Endodermal cell (in vitro differentiated cells): ENCODE measurements at regions not wholly inside any gene's neighbourhood (a gene's known extent, or its start where the extent isn't known, plus 50 kb on each side); places are given as distances from the start of the nearest gene placed in this dataset.

Experiments used
- DNase-seq: peaks from one replicate; pipeline ENCODE4 v3.0.0-alpha.2; 2017
- H3K27ac ChIP-seq: 2 replicates; pipeline ENCODE4 v1.5.1; 2013; ENCODE audit warnings: mild to moderate bottlenecking, low read depth, low read length, moderate library complexity
- H3K27me3 ChIP-seq: 2 replicates; pipeline ENCODE4 v1.6.1; 2013; ENCODE audit warnings: mild to moderate bottlenecking, low read length, moderate library complexity; ENCODE audit not compliant: insufficient read depth, control insufficient read depth, poor library complexity, severe bottlenecking
- H3K36me3 ChIP-seq: 2 replicates; pipeline ENCODE4 v1.7.0; 2013; ENCODE audit warnings: mild to moderate bottlenecking, low read length, moderate library complexity; ENCODE audit not compliant: control insufficient read depth, insufficient read depth
- H3K4me1 ChIP-seq: one replicate; pipeline ENCODE4 v1.7.0; 2013; ENCODE audit warnings: low read length; ENCODE audit not compliant: control insufficient read depth, insufficient read depth
- H3K4me3 ChIP-seq: 2 replicates; pipeline ENCODE4 v1.5.1; 2013; ENCODE audit warnings: mild to moderate bottlenecking, low read length, moderate library complexity
- H3K9ac ChIP-seq: 2 replicates; pipeline ENCODE4 v1.6.1; 2013; ENCODE audit warnings: mild to moderate bottlenecking, low read length, moderate library complexity; ENCODE audit not compliant: poor library complexity, severe bottlenecking; ENCODE audit errors: extremely low read depth
- H3K9me3 ChIP-seq: 2 replicates; pipeline ENCODE4 v1.6.1; 2013; ENCODE audit warnings: mild to moderate bottlenecking, low read length, moderate library complexity; ENCODE audit not compliant: control insufficient read depth
- H3K27ac Mint-ChIP-seq: 2 replicates; pipeline ENCODE4 v1.8.0; 2020; ENCODE audit warnings: mixed read lengths
- H3K27me3 Mint-ChIP-seq: 2 replicates; pipeline ENCODE4 v1.8.0; 2021; ENCODE audit warnings: mild to moderate bottlenecking, mixed read lengths; ENCODE audit not compliant: insufficient read depth
- H3K36me3 Mint-ChIP-seq: 2 replicates; pipeline ENCODE4 v1.8.0; 2020; ENCODE audit warnings: low read depth, mixed read lengths
- H3K4me1 Mint-ChIP-seq: 2 replicates; pipeline ENCODE4 v1.8.0; 2020; ENCODE audit warnings: mixed read lengths
- H3K4me3 Mint-ChIP-seq: 2 replicates; pipeline ENCODE4 v1.8.0; 2020; ENCODE audit warnings: mild to moderate bottlenecking, moderate library complexity, mixed read lengths
- H3K9me3 Mint-ChIP-seq: 2 replicates; pipeline ENCODE4 v1.8.0; 2020; ENCODE audit warnings: mild to moderate bottlenecking, mixed read lengths
- WGBS, 2 experiments: methylation state at CpG; one replicate each; pipeline versions ENCODE4 v1.1.5 to v1.1.7; 2013; ENCODE audit warnings: missing lambda C conversion rate in 2 of 2, mixed read lengths in 1 of 2; ENCODE audit not compliant: insufficient coverage in 1 of 2, insufficient read length in 1 of 2; 5-methylcytosine and 5-hydroxymethylcytosine counted together
- TF ChIP-seq, protein P1 (sequence below): fragments of 200-600 bp; sonication (generic); conservative IDR thresholded peaks from 2 replicates; pipeline ENCODE4 v1.5.0; 2021; ENCODE audit warnings: antibody characterized with exemption, mild to moderate bottlenecking

DNA sequence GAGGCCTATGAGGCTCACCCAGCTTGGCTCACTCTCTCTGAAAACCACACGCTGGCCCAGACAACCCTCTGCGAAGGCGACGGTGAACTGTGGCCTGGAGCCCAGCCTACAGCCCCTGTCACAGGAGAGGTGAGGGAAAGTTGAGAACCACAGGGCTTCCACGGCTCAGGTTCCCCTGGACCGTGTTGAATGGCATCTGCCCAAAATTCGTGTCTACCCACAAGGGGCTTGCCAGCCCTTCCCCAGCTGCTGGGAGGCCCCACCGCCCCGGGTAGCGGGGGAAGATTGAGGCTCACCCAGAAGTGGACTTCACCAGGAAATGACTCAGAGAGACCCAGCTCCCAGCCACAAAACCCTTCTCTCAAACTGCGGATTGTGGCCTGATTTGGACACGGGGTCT, 197.1 kb downstream of the CTTN start:
- Histone ChIP-seq H3K27me3 (no peaks in the 10 kb centered on the region), H3K36me3 (no peaks in the 10 kb centered on the region), H3K9me3 (no peaks in the 10 kb centered on the region), H3K4me1 (no peaks in the 10 kb centered on the region), H3K9ac (no peak overlapping the region), H3K27ac (no peak overlapping the region), H3K4me3 (no peak overlapping the region)
- no peaks in the 10 kb centered on the region for H3K27me3 Mint-ChIP-seq
- no peak for DNase-seq
- TF ChIP-seq, protein P1, sequence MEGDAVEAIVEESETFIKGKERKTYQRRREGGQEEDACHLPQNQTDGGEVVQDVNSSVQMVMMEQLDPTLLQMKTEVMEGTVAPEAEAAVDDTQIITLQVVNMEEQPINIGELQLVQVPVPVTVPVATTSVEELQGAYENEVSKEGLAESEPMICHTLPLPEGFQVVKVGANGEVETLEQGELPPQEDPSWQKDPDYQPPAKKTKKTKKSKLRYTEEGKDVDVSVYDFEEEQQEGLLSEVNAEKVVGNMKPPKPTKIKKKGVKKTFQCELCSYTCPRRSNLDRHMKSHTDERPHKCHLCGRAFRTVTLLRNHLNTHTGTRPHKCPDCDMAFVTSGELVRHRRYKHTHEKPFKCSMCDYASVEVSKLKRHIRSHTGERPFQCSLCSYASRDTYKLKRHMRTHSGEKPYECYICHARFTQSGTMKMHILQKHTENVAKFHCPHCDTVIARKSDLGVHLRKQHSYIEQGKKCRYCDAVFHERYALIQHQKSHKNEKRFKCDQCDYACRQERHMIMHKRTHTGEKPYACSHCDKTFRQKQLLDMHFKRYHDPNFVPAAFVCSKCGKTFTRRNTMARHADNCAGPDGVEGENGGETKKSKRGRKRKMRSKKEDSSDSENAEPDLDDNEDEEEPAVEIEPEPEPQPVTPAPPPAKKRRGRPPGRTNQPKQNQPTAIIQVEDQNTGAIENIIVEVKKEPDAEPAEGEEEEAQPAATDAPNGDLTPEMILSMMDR: no peak
- 89 to 90% methylated on average over 7 to 12 of the region's 12 CpGs for WGBS, 2 experiments
- no peak overlapping the region for H3K27ac Mint-ChIP-seq
- H3K4me1 Mint-ChIP-seq: no peaks in the 10 kb centered on the region
- no peak overlapping the region for H3K4me3 Mint-ChIP-seq
- H3K9me3 Mint-ChIP-seq: no peaks in the 10 kb centered on the region
- H3K36me3 Mint-ChIP-seq: no peaks in the 10 kb centered on the region

DNA sequence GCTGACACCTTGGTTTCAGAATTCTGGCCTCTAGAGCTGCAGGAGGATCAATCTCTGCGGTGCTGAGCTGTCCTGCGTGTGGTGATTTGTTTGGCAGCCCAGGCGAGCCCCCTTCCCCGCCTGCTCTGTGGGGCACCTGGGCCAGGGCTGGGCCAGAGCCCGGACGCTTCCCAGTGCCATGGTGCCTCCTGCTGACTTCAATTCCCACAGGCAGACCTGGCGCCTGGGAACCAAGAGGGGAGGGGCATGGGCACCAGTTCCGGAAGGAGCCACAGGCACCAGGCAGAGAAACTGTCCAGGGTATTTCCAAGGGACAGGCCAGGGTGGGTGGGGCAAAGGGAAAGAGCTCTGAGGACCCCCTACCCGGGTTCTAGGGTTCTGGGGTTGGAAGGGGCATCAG, 197.8 kb downstream of the CTTN start:
- Histone ChIP-seq H3K27me3 (no peaks in the 10 kb centered on the region), H3K27ac (no peak overlapping the region), H3K36me3 (no peaks in the 10 kb centered on the region), H3K4me3 (no peak overlapping the region), H3K9me3 (no peaks in the 10 kb centered on the region), H3K9ac (no peak overlapping the region), H3K4me1 (no peaks in the 10 kb centered on the region)
- 81 to 82% methylated on average over 5 to 9 of the region's 9 CpGs for whole genome bisulfite sequencing, 2 experiments
- no peaks in the 10 kb centered on the region for H3K36me3 Mint-ChIP-seq
- no peak overlapping the region for H3K4me3 Mint-ChIP-seq
- no peaks in the 10 kb centered on the region for H3K4me1 Mint-ChIP-seq
- no peak for DNase-seq
- no peaks in the 10 kb centered on the region for H3K9me3 Mint-ChIP-seq
- H3K27me3 Mint-ChIP-seq: no peaks in the 10 kb centered on the region
- TF ChIP-seq, protein P1: no peak
- no peak overlapping the region for H3K27ac Mint-ChIP-seq

DNA sequence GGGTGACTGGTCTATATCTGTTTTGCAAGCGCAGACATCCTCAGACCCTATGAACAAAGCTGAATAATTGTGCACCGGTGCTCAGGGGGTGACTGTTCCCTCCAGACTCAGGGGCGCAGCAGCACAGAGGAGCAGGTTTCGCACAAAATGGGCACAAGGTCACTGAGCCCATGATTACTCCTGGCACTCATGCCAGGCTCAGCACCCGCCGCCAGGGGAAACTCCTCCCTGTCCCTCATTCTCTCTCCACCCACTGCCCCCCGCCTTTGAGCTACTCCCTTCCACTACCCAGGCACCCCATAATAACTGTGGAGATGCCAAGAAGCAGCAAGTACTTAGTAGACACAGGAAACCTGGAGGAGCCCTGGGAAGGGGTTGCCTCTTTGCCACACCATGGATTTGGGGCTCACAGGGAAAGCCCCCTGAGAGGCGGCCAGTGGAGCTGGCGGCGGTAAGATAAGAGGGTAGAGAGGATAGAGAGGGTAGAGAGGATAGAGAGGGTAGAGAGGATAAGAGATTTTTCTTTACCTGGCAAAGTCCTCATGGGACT, 198.8 kb downstream of the CTTN start:
- no peaks in the 10 kb centered on the region for H3K4me1 Mint-ChIP-seq
- no peaks in the 10 kb centered on the region for H3K36me3 Mint-ChIP-seq
- Histone ChIP-seq H3K9me3 (no peaks in the 10 kb centered on the region), H3K9ac (no peak overlapping the region), H3K36me3 (no peaks in the 10 kb centered on the region), H3K27me3 (no peaks in the 10 kb centered on the region), H3K4me3 (no peak overlapping the region), H3K4me1 (no peaks in the 10 kb centered on the region), H3K27ac (no peak overlapping the region)
- H3K27me3 Mint-ChIP-seq: no peaks in the 10 kb centered on the region
- no peak overlapping the region for H3K4me3 Mint-ChIP-seq
- DNase-seq: no peak
- WGBS, 2 experiments: 92 to 99% methylated on average over 9 to 10 of the region's 10 CpGs
- H3K27ac Mint-ChIP-seq: no peak overlapping the region
- TF ChIP-seq, protein P1: no peak
- H3K9me3 Mint-ChIP-seq: no peaks in the 10 kb centered on the region
